Uterus (tissue), 2 donors: ENCODE measurements at regions not wholly inside any gene's neighbourhood (a gene's known extent, or its start where the extent isn't known, plus 50 kb on each side); places are given as distances from the start of the nearest gene placed in this dataset.

ENCODE experiments used
- POLR2A ChIP-seq, 2 donors: fragments of 450-650 bp; IDR thresholded peaks; one replicate each; pipeline ENCODE4 v1.6.1; 2016; ENCODE audit warnings: antibody characterized with exemption in 2 of 2, mild to moderate bottlenecking in 1 of 2, moderate library complexity in 1 of 2
- TF ChIP-seq, protein P1 (sequence below), 4 experiments: fragments of 200-600 bp in 2 of 4; fragments of 450-650 bp in 2 of 4; sonication (generic) in 2 of 4; IDR thresholded peaks; one replicate each; pipeline ENCODE4 v1.5.1; 2016 to 2019; ENCODE audit warnings: antibody characterized with exemption in 4 of 4, mild to moderate bottlenecking in 2 of 4, moderate library complexity in 1 of 4

DNA sequence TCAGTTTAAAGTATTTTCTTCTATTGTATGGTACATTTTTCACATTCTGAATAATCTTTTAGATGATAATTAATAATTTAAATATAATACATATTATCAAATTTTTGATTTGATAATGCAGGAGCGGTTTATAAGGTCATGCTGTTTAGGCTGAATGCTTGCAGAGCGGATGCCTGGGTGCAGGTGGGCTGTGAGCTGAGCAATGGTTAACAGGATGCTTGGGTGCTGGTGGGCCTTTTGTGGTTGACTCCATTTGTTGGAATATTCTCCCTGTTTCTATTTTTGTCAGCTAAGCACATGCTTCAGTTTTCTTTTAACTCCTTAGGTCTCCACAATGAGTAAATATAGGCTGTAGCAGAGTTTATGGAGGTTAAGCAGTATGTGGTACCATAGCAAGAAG is 1549.3 kb downstream of the OTOL1 start:
- TF ChIP-seq, protein P1, sequence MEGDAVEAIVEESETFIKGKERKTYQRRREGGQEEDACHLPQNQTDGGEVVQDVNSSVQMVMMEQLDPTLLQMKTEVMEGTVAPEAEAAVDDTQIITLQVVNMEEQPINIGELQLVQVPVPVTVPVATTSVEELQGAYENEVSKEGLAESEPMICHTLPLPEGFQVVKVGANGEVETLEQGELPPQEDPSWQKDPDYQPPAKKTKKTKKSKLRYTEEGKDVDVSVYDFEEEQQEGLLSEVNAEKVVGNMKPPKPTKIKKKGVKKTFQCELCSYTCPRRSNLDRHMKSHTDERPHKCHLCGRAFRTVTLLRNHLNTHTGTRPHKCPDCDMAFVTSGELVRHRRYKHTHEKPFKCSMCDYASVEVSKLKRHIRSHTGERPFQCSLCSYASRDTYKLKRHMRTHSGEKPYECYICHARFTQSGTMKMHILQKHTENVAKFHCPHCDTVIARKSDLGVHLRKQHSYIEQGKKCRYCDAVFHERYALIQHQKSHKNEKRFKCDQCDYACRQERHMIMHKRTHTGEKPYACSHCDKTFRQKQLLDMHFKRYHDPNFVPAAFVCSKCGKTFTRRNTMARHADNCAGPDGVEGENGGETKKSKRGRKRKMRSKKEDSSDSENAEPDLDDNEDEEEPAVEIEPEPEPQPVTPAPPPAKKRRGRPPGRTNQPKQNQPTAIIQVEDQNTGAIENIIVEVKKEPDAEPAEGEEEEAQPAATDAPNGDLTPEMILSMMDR (IDR thresholded peaks at IDR 0.05): no peak
- no peak for TF ChIP-seq POLR2A (IDR thresholded peaks at IDR 0.05)
